ENCODE measurements at regions not wholly inside any gene's neighbourhood (a gene's known extent, or its start where the extent isn't known, plus 50 kb on each side); places are given as distances from the start of the nearest gene placed in this dataset.
A peak's percentile ranks its signal among the peaks of the same experiment; 100 is the strongest.

- DNase-seq (ENCODE audit: low read depth in 2 of 2) = no peak
Measured at GRCh38 chr1:181387702-181388101, 95.6 kb upstream of the CACNA1E start.

- no peak for DNase-seq (ENCODE audit: low read depth in 2 of 2)
Measured at GRCh38 chr1:181390410-181391077, 92.8 kb upstream of the CACNA1E start.

- no peak for DNase-seq (ENCODE audit: low read depth in 2 of 2)
Measured at GRCh38 chr1:181391301-181391900, 91.9 kb upstream of the CACNA1E start.

DNA sequence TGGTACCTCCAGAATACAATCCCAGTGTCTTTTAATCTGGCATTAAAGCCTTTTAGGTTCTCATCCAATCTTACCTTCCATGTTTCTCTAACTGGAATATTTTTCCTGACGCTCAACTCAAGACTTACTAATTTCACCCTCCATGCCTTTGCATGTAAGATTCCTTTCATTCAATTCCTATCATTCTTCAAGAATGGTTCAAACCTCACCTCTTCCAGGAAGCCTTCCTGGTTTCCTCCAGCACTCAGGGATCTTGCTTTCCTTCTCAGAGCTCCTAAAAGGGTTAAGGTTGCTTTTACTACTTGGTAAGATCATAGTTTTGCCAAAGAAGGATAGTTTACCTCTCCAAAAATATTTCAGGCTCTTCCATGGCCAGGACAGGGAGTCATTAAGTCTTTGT, 91.2 kb upstream of the CACNA1E start:
- DNase-seq (ENCODE audit: low read depth in 2 of 2) = no peak

- DNase-seq (ENCODE audit: low read depth in 2 of 2) = no peak
Measured at GRCh38 chr1:181392613-181393220, 90.6 kb upstream of the CACNA1E start.

DNA sequence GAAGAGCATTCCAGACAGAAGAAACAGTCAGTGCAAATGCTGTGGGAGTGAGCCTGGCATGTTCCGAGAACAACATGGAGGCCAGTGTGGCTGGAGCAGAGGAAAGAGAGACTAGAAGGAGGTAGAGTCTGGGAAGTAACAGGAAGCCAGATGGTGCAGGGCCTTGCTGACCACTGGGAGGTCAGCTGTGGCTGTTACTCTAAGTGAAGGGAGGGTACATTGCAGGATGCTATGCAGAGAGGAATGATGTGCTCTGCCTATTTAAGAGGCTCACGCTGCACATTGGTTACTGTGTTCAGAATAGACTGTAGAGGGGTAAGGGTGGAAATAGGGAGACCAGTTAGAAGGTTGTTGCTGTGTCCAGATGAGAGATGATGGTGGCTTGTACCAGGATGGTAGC, 88.6 kb upstream of the CACNA1E start:
- DNase-seq (ENCODE audit: low read depth in 2 of 2) = no peak

DNA sequence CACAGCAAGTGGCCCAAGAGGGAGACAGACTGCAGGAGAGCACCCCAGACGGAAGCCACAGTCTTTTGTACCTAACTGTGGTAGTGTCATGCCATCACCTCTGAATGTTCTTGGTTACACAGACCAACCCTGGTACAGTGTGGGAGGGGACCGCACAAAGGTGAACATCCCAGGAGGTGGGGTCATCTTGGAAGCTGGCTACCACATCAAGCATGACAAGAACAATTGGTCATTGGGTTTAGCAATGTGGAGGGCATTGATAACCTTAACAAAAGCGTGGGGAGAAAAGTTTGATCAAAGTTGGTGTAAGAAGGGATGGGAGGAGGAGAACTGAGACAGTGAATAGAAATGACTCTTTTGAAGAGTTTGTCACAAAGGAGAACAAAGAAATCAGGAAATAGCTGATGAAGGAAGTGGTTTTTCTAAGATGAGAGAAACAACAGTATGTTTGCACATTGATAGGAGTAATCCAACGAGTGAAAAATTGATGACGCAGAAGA, 87.1 kb upstream of the CACNA1E start:
- DNase-seq (ENCODE audit: low read depth in 2 of 2) = peak; percentile 18 to 24

- DNase-seq (ENCODE audit: low read depth in 2 of 2) = no peak
Measured at GRCh38 chr1:181396811-181397210, 86.5 kb upstream of the CACNA1E start.

DNA sequence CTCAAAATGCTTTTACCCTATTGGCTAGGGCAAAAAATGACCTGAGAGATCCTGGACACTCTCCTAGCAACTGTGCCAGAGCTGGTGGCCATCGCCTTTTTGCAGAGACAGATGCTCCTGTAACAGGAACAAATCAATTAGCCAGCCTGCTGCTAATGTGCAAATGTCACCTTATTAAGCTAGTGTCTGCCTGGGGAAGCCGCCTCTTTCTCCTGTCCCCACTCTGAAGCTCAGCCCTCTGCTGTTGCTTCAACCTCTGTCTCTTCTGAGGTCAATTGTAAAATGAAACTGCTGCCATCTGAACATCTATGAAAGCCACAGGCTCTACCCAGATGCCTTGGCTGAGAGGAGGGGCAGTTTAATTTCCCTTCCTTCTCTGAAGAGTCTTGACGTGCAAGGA, 85.5 kb upstream of the CACNA1E start:
- DNase-seq (ENCODE audit: low read depth in 2 of 2) = no peak

GRCh38 chr1:181398544-181398943, 84.8 kb upstream of the CACNA1E start:
- no peak for DNase-seq (ENCODE audit: low read depth in 2 of 2)

- DNase-seq (ENCODE audit: low read depth in 2 of 2) = no peak
Measured at GRCh38 chr1:181405584-181405983, 77.7 kb upstream of the CACNA1E start.

DNA sequence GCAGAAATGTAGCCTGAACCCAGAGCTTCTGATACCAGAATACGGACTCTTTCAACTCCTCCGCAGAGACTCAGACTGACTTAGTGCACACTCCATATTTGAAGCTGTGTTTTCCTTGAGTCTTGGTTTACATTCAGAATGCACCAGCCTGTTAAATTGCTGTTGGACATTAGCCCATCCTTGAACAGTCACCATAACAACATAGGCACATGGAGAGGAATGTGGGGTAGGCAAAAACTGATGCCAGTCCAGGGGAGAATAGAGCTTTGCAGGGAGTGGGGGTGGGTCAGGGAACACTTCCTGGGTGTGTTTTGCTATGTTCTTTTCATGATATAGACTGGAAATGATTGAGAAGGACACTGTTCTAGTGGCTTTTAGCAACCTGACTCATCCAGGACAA, 76.3 kb upstream of the CACNA1E start:
- DNase-seq (ENCODE audit: low read depth in 2 of 2) = no peak

- DNase-seq (ENCODE audit: low read depth in 2 of 2) = no peak
Measured at GRCh38 chr1:181409981-181410380, 73.3 kb upstream of the CACNA1E start.

GRCh38 chr1:181412746-181413145, 70.6 kb upstream of the CACNA1E start:
- no peak for DNase-seq (ENCODE audit: low read depth in 2 of 2)

DNA sequence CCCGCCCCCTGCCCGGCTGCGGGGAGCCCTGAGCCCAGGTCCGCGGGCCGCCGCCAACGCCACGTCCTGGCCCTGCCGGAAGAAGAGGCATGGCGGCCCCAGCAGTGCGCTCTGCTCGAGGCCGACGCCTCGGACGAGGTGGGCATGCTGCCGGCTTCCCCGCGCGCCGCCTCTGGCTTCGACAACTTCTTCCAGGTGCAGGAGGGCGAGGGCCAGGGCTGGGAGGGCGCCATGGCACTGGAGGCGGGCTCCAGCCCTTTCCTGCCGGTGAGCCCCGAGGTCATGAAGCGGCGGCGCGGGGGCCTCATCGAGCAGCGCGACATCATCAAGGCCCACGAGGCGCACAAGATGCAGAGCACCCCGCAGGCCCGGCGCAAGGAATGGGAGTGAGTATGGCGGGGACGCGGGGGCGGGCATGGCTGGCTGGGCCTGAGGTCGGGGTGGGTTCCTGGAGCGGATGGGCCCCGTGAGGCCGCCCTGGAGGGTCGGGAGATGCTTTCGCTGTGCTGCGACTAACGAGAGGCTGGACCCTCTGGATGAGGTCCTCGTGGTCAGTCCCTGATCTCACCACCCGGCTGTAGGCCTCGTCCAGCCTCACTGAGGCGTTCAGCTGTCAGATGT, 70.0 kb upstream of the CACNA1E start:
- DNase-seq (ENCODE audit: low read depth in 2 of 2) = no peak

- DNase-seq (ENCODE audit: low read depth in 2 of 2) = no peak
Measured at GRCh38 chr1:181413836-181414235, 69.5 kb upstream of the CACNA1E start.

DNA sequence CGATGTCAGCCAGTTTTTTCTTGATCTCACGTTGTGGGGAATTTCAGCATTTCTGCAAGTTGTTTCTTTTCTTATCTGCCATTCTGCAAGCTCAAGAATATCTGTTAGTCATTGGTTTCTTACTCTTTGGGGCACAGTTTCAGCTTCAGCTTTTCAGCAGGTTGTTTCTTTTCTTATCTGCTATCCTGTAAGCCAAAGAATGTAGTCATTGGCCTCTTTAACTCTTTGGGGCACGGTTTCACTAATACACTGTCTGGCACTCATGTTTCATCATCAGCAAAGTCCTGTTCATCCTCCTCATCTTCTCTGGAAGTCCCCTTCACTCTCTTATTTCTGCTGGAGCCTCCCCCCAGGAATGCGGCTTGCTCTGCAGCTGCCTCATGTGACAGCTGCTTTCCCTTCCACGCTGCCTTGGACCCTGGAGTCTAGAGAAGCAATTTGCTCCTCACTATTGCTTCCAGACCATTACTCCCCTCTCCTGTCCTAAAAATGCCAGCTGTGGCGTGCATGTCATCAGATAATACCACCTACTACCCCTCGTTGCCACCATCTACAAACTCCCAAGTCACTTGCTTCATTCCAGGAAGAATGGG, 67.0 kb upstream of the CACNA1E start:
- no peak for DNase-seq (ENCODE audit: low read depth in 2 of 2)

DNA sequence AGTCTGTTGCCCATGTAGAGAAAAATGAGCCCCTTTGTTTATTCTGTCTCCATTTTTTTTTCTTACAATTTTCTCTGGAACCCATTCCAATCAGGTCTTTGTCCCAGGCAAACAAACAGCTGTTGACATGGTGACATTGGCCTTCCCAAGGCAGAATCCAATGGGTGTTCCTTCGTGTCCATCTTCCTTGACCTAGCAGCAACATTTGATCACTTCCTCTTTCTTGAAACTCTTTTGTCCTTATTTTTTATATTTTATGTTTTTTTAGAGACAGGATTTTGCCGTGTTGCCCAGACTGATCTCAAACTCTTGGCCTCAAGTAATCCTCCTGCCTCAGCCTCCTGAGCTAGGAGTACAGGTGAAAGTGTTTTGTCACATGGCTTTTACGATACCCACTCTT, 65.4 kb upstream of the CACNA1E start:
- DNase-seq (ENCODE audit: low read depth in 2 of 2) = no peak

- peak in 1 of 2 donors; percentile 5 for DNase-seq (ENCODE audit: low read depth in 2 of 2)
Measured at GRCh38 chr1:181423301-181423918, 59.9 kb upstream of the CACNA1E start.

GRCh38 chr1:181424786-181425403, 58.4 kb upstream of the CACNA1E start:
- DNase-seq (ENCODE audit: low read depth in 2 of 2) = peak; percentile 54 to 55

DNA sequence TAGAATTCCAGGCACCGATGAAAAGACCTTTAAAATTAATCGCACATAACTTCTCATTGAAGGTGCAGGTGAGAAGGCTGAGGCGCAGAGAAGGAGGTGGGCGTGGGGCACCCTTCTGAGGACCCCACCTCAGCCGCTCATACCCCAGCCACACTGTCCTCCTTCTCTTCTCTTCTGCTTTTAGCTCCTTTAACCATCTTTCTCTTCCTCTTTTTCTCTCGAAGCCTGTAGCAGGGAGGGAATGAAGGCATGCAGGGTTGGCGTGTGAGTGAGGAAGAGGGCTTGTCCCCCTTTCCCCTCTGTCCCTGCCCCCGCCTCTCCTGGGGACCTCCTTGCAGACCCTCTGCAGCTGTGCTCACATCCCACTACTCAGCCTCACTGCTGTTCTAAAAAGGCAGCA, 57.8 kb upstream of the CACNA1E start:
- no peak for DNase-seq (ENCODE audit: low read depth in 2 of 2)
